ENCODE measurements at regions not wholly inside any gene's neighbourhood (a gene's known extent, or its start where the extent isn't known, plus 50 kb on each side); places are given as distances from the start of the nearest gene placed in this dataset.

DNA sequence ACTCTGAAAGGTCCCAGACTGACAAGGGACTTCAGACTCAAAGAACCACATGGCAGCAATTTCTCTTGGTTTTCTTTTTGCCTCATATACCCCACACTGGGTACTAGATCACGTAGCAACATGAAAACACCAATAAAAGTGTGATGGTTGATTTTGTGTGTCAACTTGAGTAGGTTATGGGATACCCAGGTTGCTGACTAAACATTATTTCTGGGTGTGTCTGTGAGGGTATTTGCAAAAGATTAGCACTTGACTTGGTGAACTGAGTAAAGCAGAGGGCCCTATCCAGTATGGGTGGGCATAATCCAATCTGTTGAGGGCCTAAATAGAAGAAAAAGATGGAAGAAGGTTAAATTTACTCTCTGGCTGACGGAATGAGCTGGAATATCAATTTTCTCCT lies 53.8 kb upstream of the ZNF618 start:
- POLR2A ChIA-PET, result no interaction called here
- CTCF ChIA-PET, result interaction anchor here (1.1 to 2.5 kb wide), 2 partner anchors 14 to 260 kb away, joined by 3 to 8 read pairs; no protein-coding TSS in a partner anchor
- DNase-seq, result no peak

More for the DNA sequence above, 53.8 kb upstream of the ZNF618 start:
- Histone ChIP-seq H3K4me1 (ENCODE audit: control insufficient read depth in 1 of 2, insufficient read depth in 2 of 2, low read depth in 1 of 2, low read length in 1 of 2) (no peaks in the 10 kb centered on the region; a peak in 1 of 4 replicates), H3K27ac (ENCODE audit: low read depth in 2 of 2, low read length in 1 of 2) (no peak overlapping the region), H3K27me3 (ENCODE audit: insufficient read depth) (no peaks in the 10 kb centered on the region), H3K4me3 (ENCODE audit: low read depth in 2 of 2, low read length in 1 of 2) (no peak overlapping the region), H3K79me2 (ENCODE audit: insufficient read depth) (no peaks in the 10 kb centered on the region), H3F3A (replicated peaks; ENCODE audit: insufficient read depth) (no peaks in the 10 kb centered on the region), H3K4me2 (no peak overlapping the region), H2AFZ (ENCODE audit: low read depth) (no peak overlapping the region), H3K9me2 (no peaks in the 10 kb centered on the region), H3K36me3 (replicated peaks in 1 of 2; ENCODE audit: control insufficient read depth in 1 of 2, insufficient read depth in 2 of 2, low read length in 1 of 2) (peaks cover 0 to 3% of the 10 kb centered on the region in 2 experiments), H4K20me1 (ENCODE audit: insufficient read depth) (no peaks in the 10 kb centered on the region), H3K9ac (no peak overlapping the region), H3K9me3 (peaks cover 12% of the 10 kb centered on the region)
- WGBS (ENCODE audit: low lambda C conversion rate), result 36% methylated on average over 2 of the region's 2 CpGs
- TF ChIP-seq SMC3 (IDR thresholded peaks at IDR 0.05; ENCODE audit: low read depth, low read length) (no peak), TCF12 (IDR thresholded peaks at IDR 0.05) (no peak), ELF1 (IDR thresholded peaks at IDR 0.05) (no peak), SIN3A (IDR thresholded peaks at IDR 0.05; ENCODE audit: borderline replicate concordance, low read depth, low read length) (no peak), RAD21 (IDR thresholded peaks at IDR 0.05; ENCODE audit: low read length) (no peak), FOXJ3 (CRISPR knock-in tag; IDR thresholded peaks at IDR 0.05) (no peak), NFIC (IDR thresholded peaks at IDR 0.05; ENCODE audit: borderline replicate concordance) (no peak), TEAD4 (IDR thresholded peaks at IDR 0.05; ENCODE audit: borderline replicate concordance, insufficient read depth) (no peak), POLR2AphosphoS5 (IDR thresholded peaks at IDR 0.05; ENCODE audit: low read depth, low read length) (no peak), FOXM1 (IDR thresholded peaks at IDR 0.05; ENCODE audit: low read depth) (no peak), TAF1 (IDR thresholded peaks at IDR 0.05; ENCODE audit: borderline replicate concordance, low read depth, low read length) (no peak), CHD2 (IDR thresholded peaks at IDR 0.05; ENCODE audit: low read length, partially characterized antibody) (no peak), FOSL2 (IDR thresholded peaks at IDR 0.05; ENCODE audit: borderline replicate concordance, low read depth) (no peak)
- TF ChIP-seq, protein P1, sequence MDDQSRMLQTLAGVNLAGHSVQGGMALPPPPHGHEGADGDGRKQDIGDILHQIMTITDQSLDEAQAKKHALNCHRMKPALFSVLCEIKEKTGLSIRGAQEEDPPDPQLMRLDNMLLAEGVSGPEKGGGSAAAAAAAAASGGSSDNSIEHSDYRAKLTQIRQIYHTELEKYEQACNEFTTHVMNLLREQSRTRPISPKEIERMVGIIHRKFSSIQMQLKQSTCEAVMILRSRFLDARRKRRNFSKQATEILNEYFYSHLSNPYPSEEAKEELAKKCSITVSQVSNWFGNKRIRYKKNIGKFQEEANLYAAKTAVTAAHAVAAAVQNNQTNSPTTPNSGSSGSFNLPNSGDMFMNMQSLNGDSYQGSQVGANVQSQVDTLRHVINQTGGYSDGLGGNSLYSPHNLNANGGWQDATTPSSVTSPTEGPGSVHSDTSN (IDR thresholded peaks at IDR 0.05), result no peak
- TF ChIP-seq, protein P2, sequence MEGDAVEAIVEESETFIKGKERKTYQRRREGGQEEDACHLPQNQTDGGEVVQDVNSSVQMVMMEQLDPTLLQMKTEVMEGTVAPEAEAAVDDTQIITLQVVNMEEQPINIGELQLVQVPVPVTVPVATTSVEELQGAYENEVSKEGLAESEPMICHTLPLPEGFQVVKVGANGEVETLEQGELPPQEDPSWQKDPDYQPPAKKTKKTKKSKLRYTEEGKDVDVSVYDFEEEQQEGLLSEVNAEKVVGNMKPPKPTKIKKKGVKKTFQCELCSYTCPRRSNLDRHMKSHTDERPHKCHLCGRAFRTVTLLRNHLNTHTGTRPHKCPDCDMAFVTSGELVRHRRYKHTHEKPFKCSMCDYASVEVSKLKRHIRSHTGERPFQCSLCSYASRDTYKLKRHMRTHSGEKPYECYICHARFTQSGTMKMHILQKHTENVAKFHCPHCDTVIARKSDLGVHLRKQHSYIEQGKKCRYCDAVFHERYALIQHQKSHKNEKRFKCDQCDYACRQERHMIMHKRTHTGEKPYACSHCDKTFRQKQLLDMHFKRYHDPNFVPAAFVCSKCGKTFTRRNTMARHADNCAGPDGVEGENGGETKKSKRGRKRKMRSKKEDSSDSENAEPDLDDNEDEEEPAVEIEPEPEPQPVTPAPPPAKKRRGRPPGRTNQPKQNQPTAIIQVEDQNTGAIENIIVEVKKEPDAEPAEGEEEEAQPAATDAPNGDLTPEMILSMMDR (IDR thresholded peaks at IDR 0.05), result no peak
- TF ChIP-seq, protein P3, sequence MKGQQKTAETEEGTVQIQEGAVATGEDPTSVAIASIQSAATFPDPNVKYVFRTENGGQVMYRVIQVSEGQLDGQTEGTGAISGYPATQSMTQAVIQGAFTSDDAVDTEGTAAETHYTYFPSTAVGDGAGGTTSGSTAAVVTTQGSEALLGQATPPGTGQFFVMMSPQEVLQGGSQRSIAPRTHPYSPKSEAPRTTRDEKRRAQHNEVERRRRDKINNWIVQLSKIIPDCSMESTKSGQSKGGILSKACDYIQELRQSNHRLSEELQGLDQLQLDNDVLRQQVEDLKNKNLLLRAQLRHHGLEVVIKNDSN (IDR thresholded peaks at IDR 0.05; ENCODE audit: borderline replicate concordance, low read depth), result no peak
- TF ChIP-seq, protein P4, sequence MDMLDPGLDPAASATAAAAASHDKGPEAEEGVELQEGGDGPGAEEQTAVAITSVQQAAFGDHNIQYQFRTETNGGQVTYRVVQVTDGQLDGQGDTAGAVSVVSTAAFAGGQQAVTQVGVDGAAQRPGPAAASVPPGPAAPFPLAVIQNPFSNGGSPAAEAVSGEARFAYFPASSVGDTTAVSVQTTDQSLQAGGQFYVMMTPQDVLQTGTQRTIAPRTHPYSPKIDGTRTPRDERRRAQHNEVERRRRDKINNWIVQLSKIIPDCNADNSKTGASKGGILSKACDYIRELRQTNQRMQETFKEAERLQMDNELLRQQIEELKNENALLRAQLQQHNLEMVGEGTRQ (IDR thresholded peaks at IDR 0.05; ENCODE audit: borderline replicate concordance, low read depth, low read length), result no peak
